ENCODE measurements at regions not wholly inside any gene's neighbourhood (a gene's known extent, or its start where the extent isn't known, plus 50 kb on each side); places are given as distances from the start of the nearest gene placed in this dataset.

DNA sequence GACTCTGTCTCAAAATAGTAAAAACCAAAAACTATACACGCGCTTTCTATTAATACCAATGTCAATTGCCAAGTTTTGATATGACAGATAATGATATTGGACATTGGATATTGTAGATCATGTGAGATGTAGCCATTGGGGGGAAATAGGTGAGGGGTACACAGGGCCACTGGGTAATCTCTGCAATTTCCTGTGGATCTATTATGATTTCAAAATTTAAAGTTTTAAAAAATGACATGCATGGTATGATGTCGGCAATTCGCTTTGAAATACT is 266.0 kb downstream of the PARN start:
- ChIA-PET RAD21 (ENCODE audit: unreplicated experiment) (no interaction called here), SMC1A (ENCODE audit: uncharacterized antibody, unreplicated experiment) (no interaction called here), CTCF (interaction anchor here (1.5 kb wide), 1 partner anchor 163 kb away, joined by 3 read pairs; no protein-coding TSS in a partner anchor), POLR2A (no interaction called here)
- H3K27me3 ChIP-seq (replicated peaks in 1 of 2; ENCODE audit: control insufficient read depth in 2 of 2, insufficient read depth in 2 of 2, low read length in 1 of 2): no peaks in the 10 kb centered on the region
- in situ Hi-C loops (cut with MboI) (no loop called here), intact Hi-C loops (cut with micrococcal nuclease; ENCODE audit: unreplicated experiment) (no loop called here)
- H2AFZ ChIP-seq (ENCODE audit: control insufficient read depth, low read depth, low read length): no peak overlapping the region
- H3K27ac ChIP-seq (ENCODE audit: control insufficient read depth, insufficient read depth): no peak overlapping the region
- no peaks in the 10 kb centered on the region for H3K36me3 ChIP-seq (ENCODE audit: control insufficient read depth in 2 of 2, insufficient read depth in 2 of 2, low read length in 1 of 2)
- peaks cover 10% of the 10 kb centered on the region for H3K4me1 ChIP-seq (ENCODE audit: control insufficient read depth, insufficient read depth, low read length)
- WGBS (ENCODE audit: insufficient coverage, insufficient replicate concordance, low lambda C conversion rate, missing lambda C conversion rate): 95% methylated on average over 4 of the region's 4 CpGs
- H3K79me2 ChIP-seq (ENCODE audit: control insufficient read depth, insufficient read depth, low read length): no peaks in the 10 kb centered on the region
- H4K20me1 ChIP-seq (ENCODE audit: control insufficient read depth, insufficient read depth): no peaks in the 10 kb centered on the region
- no peak for TF ChIP-seq HCFC1 (IDR thresholded peaks at IDR 0.05; ENCODE audit: low read length)
- TF ChIP-seq, protein P1, sequence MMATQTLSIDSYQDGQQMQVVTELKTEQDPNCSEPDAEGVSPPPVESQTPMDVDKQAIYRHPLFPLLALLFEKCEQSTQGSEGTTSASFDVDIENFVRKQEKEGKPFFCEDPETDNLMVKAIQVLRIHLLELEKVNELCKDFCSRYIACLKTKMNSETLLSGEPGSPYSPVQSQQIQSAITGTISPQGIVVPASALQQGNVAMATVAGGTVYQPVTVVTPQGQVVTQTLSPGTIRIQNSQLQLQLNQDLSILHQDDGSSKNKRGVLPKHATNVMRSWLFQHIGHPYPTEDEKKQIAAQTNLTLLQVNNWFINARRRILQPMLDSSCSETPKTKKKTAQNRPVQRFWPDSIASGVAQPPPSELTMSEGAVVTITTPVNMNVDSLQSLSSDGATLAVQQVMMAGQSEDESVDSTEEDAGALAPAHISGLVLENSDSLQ (IDR thresholded peaks at IDR 0.05): no peak
- no peak for TF ChIP-seq KAT2A (conservative IDR thresholded peaks at IDR 0.05; ENCODE audit: control insufficient read depth, low read depth, low read length)
- TF ChIP-seq HDAC6 (IDR thresholded peaks at IDR 0.05; ENCODE audit: unreplicated experiment): no peak
- TF ChIP-seq RUNX3 (IDR thresholded peaks at IDR 0.05; ENCODE audit: low read length): no peak
- no peak for TF ChIP-seq SMC3 (IDR thresholded peaks at IDR 0.05; ENCODE audit: borderline replicate concordance, low read length)
- no peak for TF ChIP-seq TCF12 (IDR thresholded peaks at IDR 0.05; ENCODE audit: low read depth, low read length)
- no peaks in the 10 kb centered on the region for H3K9me3 ChIP-seq (replicated peaks; ENCODE audit: control insufficient read depth, insufficient read depth, low read length)
- no peak overlapping the region for H3K4me3 ChIP-seq
- no peak overlapping the region for H3K9ac ChIP-seq (ENCODE audit: control insufficient read depth, insufficient read depth, low read length)
- no peak overlapping the region for H3K4me2 ChIP-seq (ENCODE audit: control insufficient read depth, insufficient read depth)
- DNase-seq (ENCODE audit: low read depth, low spot score) (no peak), ATAC-seq (no peak), FAIRE-seq (no peak)
- BruUV-seq (replicated peaks): no TSS peak

DNA sequence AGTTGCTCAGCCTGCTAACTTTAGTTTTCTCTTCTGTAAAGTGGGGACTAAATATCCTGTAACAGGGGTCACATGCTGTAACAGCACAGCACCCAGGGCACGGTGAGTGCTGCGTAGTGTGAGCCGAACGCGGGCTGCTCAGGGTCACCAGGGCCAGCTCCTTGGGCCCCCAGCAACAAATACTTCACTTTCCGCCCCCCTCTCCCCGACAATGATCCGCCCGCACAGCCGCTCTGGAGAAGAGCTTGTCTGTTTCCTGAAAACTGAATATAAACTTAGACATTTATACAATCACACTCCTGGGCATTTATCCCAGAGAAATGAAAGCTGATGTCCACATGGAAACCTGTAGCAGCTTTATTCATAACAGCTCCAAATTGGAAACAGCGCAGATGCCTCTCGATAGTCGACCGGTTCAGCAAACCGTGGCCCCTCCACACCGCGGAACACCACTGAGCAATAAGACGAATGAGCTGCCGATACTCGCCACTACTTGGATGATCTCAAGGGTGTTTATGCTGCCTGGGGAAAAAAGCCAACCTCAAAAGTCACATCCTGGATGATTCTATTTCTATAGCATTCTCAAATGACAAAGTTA is 267.2 kb downstream of the PARN start:
- in situ Hi-C loops (cut with MboI) (no loop called here), intact Hi-C loops (cut with micrococcal nuclease; ENCODE audit: unreplicated experiment) (no loop called here)
- SMC1A ChIA-PET (ENCODE audit: uncharacterized antibody, unreplicated experiment): interaction anchor here (0.6 to 1.1 kb wide), 3 partner anchors 11 to 153 kb away, joined by 3 read pairs; no protein-coding TSS in a partner anchor
- DNase-seq (ENCODE audit: low read depth, low spot score) (no peak), ATAC-seq (no peak), FAIRE-seq (no peak)
- CTCF ChIA-PET: no interaction called here
- Histone ChIP-seq H3K9ac (ENCODE audit: control insufficient read depth, insufficient read depth, low read length) (no peak overlapping the region), H3K4me1 (ENCODE audit: control insufficient read depth, insufficient read depth, low read length) (peaks cover 11% of the 10 kb centered on the region), H3K79me2 (ENCODE audit: control insufficient read depth, insufficient read depth, low read length) (no peaks in the 10 kb centered on the region), H3K36me3 (ENCODE audit: control insufficient read depth in 2 of 2, insufficient read depth in 2 of 2, low read length in 1 of 2) (no peaks in the 10 kb centered on the region), H3K4me3 (no peak overlapping the region), H3K4me2 (ENCODE audit: control insufficient read depth, insufficient read depth) (no peak overlapping the region), H3K9me3 (replicated peaks; ENCODE audit: control insufficient read depth, insufficient read depth, low read length) (no peaks in the 10 kb centered on the region), H3K27ac (ENCODE audit: control insufficient read depth, insufficient read depth) (no peak overlapping the region), H2AFZ (ENCODE audit: control insufficient read depth, low read depth, low read length) (no peak overlapping the region), H3K27me3 (replicated peaks in 1 of 2; ENCODE audit: control insufficient read depth in 2 of 2, insufficient read depth in 2 of 2, low read length in 1 of 2) (no peaks in the 10 kb centered on the region), H4K20me1 (ENCODE audit: control insufficient read depth, insufficient read depth) (no peaks in the 10 kb centered on the region)
- no TSS peak for BruUV-seq (replicated peaks)
- RAD21 ChIA-PET (ENCODE audit: unreplicated experiment): interaction anchor here (1.0 kb wide), 1 partner anchor 489 kb away, joined by 3 read pairs; no protein-coding TSS in a partner anchor
- POLR2A ChIA-PET: no interaction called here
- 98% methylated on average over 20 of the region's 20 CpGs for WGBS (ENCODE audit: insufficient coverage, insufficient replicate concordance, low lambda C conversion rate, missing lambda C conversion rate)
- TF ChIP-seq YY1 (IDR thresholded peaks at IDR 0.05; ENCODE audit: low read depth, low read length) (no peak), NR2F1 (conservative IDR thresholded peaks at IDR 0.05) (no peak)
- TF ChIP-seq, protein P2, sequence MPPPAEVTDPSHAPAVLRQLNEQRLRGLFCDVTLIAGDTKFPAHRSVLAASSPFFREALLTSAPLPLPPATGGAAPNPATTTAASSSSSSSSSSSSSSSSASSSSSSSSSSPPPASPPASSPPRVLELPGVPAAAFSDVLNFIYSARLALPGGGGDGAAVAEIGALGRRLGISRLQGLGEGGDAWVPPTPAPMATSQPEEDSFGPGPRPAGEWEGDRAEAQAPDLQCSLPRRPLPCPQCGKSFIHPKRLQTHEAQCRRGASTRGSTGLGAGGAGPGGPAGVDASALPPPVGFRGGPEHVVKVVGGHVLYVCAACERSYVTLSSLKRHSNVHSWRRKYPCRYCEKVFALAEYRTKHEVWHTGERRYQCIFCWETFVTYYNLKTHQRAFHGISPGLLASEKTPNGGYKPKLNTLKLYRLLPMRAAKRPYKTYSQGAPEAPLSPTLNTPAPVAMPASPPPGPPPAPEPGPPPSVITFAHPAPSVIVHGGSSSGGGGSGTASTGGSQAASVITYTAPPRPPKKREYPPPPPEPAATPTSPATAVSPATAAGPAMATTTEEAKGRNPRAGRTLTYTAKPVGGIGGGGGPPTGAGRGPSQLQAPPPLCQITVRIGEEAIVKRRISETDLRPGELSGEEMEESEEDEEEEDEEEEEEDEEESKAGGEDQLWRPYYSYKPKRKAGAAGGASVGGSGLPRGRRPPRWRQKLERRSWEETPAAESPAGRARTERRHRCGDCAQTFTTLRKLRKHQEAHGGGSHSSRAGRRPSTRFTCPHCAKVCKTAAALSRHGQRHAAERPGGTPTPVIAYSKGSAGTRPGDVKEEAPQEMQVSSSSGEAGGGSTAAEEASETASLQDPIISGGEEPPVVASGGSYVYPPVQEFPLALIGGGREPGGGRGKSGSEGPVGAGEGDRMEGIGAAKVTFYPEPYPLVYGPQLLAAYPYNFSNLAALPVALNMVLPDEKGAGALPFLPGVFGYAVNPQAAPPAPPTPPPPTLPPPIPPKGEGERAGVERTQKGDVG (CRISPR knock-in tag; IDR thresholded peaks at IDR 0.05): no peak
- TF ChIP-seq, protein P3, sequence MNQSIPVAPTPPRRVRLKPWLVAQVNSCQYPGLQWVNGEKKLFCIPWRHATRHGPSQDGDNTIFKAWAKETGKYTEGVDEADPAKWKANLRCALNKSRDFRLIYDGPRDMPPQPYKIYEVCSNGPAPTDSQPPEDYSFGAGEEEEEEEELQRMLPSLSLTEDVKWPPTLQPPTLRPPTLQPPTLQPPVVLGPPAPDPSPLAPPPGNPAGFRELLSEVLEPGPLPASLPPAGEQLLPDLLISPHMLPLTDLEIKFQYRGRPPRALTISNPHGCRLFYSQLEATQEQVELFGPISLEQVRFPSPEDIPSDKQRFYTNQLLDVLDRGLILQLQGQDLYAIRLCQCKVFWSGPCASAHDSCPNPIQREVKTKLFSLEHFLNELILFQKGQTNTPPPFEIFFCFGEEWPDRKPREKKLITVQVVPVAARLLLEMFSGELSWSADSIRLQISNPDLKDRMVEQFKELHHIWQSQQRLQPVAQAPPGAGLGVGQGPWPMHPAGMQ (IDR thresholded peaks at IDR 0.05; ENCODE audit: borderline replicate concordance): no peak
